ENCODE measurements at regions not wholly inside any gene's neighbourhood (a gene's known extent, or its start where the extent isn't known, plus 50 kb on each side); places are given as distances from the start of the nearest gene placed in this dataset.

- no peaks in the 10 kb centered on the region for H3K4me1 Mint-ChIP-seq
- H3K9me3 Mint-ChIP-seq, result no peaks in the 10 kb centered on the region
- no peak for TF ChIP-seq CTCF (IDR thresholded peaks at IDR 0.05; ENCODE audit: unreplicated experiment in 3 of 3)
- no peak overlapping the region for H3K27ac Mint-ChIP-seq
- H3K36me3 Mint-ChIP-seq (ENCODE audit: low read depth), result no peaks in the 10 kb centered on the region
- no peaks in the 10 kb centered on the region for H3K27me3 Mint-ChIP-seq (ENCODE audit: low read depth)
- H3K4me3 Mint-ChIP-seq, result no peak overlapping the region
Observed at GRCh38 chr5:29649321-29649720, 1544.2 kb upstream of the CDH6 start.

- no peak overlapping the region for H3K4me3 Mint-ChIP-seq
- TF ChIP-seq CTCF (IDR thresholded peaks at IDR 0.05; ENCODE audit: unreplicated experiment in 3 of 3), result no peak
Observed at GRCh38 chr5:29642601-29643000, 1550.9 kb upstream of the CDH6 start.

GRCh38 chr5:29614206-29614605 lies 1579.3 kb upstream of the CDH6 start:
- H3K9me3 Mint-ChIP-seq, result no peaks in the 10 kb centered on the region
- no peaks in the 10 kb centered on the region for H3K4me1 Mint-ChIP-seq
- no peaks in the 10 kb centered on the region for H3K36me3 Mint-ChIP-seq (ENCODE audit: low read depth)
- H3K27me3 Mint-ChIP-seq (ENCODE audit: low read depth), result no peaks in the 10 kb centered on the region
- no peak for TF ChIP-seq CTCF (IDR thresholded peaks at IDR 0.05; ENCODE audit: unreplicated experiment in 3 of 3)
- no peak overlapping the region for H3K4me3 Mint-ChIP-seq
- no peak overlapping the region for H3K27ac Mint-ChIP-seq

More at GRCh38 chr5:29642601-29643000, 1550.9 kb upstream of the CDH6 start:
- no peaks in the 10 kb centered on the region for H3K27me3 Mint-ChIP-seq (ENCODE audit: low read depth)
- no peaks in the 10 kb centered on the region for H3K4me1 Mint-ChIP-seq
- no peaks in the 10 kb centered on the region for H3K9me3 Mint-ChIP-seq
- no peak overlapping the region for H3K27ac Mint-ChIP-seq
- no peaks in the 10 kb centered on the region for H3K36me3 Mint-ChIP-seq (ENCODE audit: low read depth)

GRCh38 chr5:29588236-29588635 lies 1605.2 kb upstream of the CDH6 start:
- Mint-ChIP-seq H3K27me3 (ENCODE audit: low read depth) (no peaks in the 10 kb centered on the region), H3K27ac (no peak overlapping the region), H3K36me3 (ENCODE audit: low read depth) (no peaks in the 10 kb centered on the region), H3K9me3 (no peaks in the 10 kb centered on the region), H3K4me1 (no peaks in the 10 kb centered on the region), H3K4me3 (no peak overlapping the region)
- no peak for TF ChIP-seq CTCF (IDR thresholded peaks at IDR 0.05; ENCODE audit: unreplicated experiment in 3 of 3)

- no peaks in the 10 kb centered on the region for H3K4me1 Mint-ChIP-seq
Observed at GRCh38 chr5:29587832-29588231, 1605.7 kb upstream of the CDH6 start.

More at GRCh38 chr5:29587832-29588231, 1605.7 kb upstream of the CDH6 start:
- no peaks in the 10 kb centered on the region for H3K9me3 Mint-ChIP-seq
- no peak for TF ChIP-seq CTCF (IDR thresholded peaks at IDR 0.05; ENCODE audit: unreplicated experiment in 3 of 3)
- H3K27ac Mint-ChIP-seq, result no peak overlapping the region
- no peak overlapping the region for H3K4me3 Mint-ChIP-seq
- H3K36me3 Mint-ChIP-seq (ENCODE audit: low read depth), result no peaks in the 10 kb centered on the region
- H3K27me3 Mint-ChIP-seq (ENCODE audit: low read depth), result no peaks in the 10 kb centered on the region

All from nephron (organoid).